T-cell (primary cell): ENCODE measurements at regions not wholly inside any gene's neighbourhood (a gene's known extent, or its start where the extent isn't known, plus 50 kb on each side); places are given as distances from the start of the nearest gene placed in this dataset.
"Not testable (repeated sequence)": the region's sequence is repeated elsewhere in the genome, so short reads cannot be mapped to it uniquely, and the experiment has no call there.

Experiments
- ATAC-seq, 4 experiments: fragments of 200-7000 bp in 3 of 4; fragments of 150-1000 bp in 1 of 4; cut with Tn5 transposase; replicated peaks in 1 of 4; 1 replicate in 3 of 4; 2 replicates in 1 of 4; pipeline ENCODE4 v1.10.0; 2021; ENCODE audit warnings: moderate library complexity in 3 of 4, mild to moderate bottlenecking in 2 of 4, moderate number of reproducible peaks in 1 of 4
- CTCF ChIA-PET, 2 donors: fragments of 300-600 bp; sonication (Branson Sonifier 250); formaldehyde crosslinking; loops; one replicate each; lab custom pipeline; 2022; ENCODE audit warnings: antibody characterized with exemption in 2 of 2; lab: Charles Lee
- POLR2A ChIA-PET, 2 donors: fragments of 300-600 bp; sonication (Branson Sonifier 250); formaldehyde crosslinking; loops; one replicate each; lab custom pipeline; 2022; ENCODE audit warnings: antibody characterized with exemption in 2 of 2; lab: Charles Lee
- DNase-seq, 35 experiments: peaks; one replicate each; pipeline versions ENCODE4 v3.0.0 to v3.0.0-alpha.2; 2013 to 2023
- H3K27ac ChIP-seq: one replicate; pipeline ENCODE4 v1.5.1; 2013; ENCODE audit warnings: low read length
- H3K27me3 ChIP-seq, 2 experiments: replicated peaks in 1 of 2; 1 replicate in 1 of 2; 2 replicates in 1 of 2; pipeline versions ENCODE4 v1.6.1 to v1.7.0; 2013; ENCODE audit warnings: low read length in 1 of 2, mixed read lengths in 1 of 2; ENCODE audit not compliant: control insufficient read depth in 2 of 2, insufficient read depth in 2 of 2; ENCODE audit errors: extremely low read depth in 1 of 2
- H3K36me3 ChIP-seq, 2 donors: 1 replicate in 1 of 2; 2 replicates in 1 of 2; pipeline versions ENCODE4 v1.6.1 to v1.7.0; 2013; ENCODE audit warnings: low read length in 1 of 2; ENCODE audit not compliant: control insufficient read depth in 2 of 2, insufficient read depth in 1 of 2; ENCODE audit errors: extremely low read depth in 1 of 2
- H3K4me1 ChIP-seq, 2 experiments: 1 replicate in 1 of 2; 2 replicates in 1 of 2; pipeline versions ENCODE4 v1.6.1 to v1.7.0; 2013; ENCODE audit warnings: low read length in 2 of 2, mixed read lengths in 1 of 2; ENCODE audit not compliant: insufficient read depth in 2 of 2, control insufficient read depth in 1 of 2; ENCODE audit errors: extremely low read depth in 1 of 2
- H3K4me3 ChIP-seq, 2 donors: 1 replicate in 1 of 2; 2 replicates in 1 of 2; pipeline versions ENCODE4 v1.5.1 to v1.7.0; 2013; ENCODE audit warnings: mild to moderate bottlenecking in 2 of 2, low read length in 1 of 2, moderate library complexity in 1 of 2; ENCODE audit not compliant: control insufficient read depth in 1 of 2; ENCODE audit errors: extremely low read depth in 1 of 2
- H3K9me3 ChIP-seq: 2 replicates; pipeline ENCODE4 v1.7.0; 2013
- H3K27ac Mint-ChIP-seq, 2 donors: one replicate each; pipeline ENCODE4 v1.8.0; 2020 to 2021; ENCODE audit warnings: mild to moderate bottlenecking in 2 of 2, mixed read lengths in 2 of 2
- H3K27me3 Mint-ChIP-seq, 2 donors: one replicate each; pipeline ENCODE4 v1.8.0; 2021 to 2022; ENCODE audit warnings: mixed read lengths in 2 of 2
- H3K36me3 Mint-ChIP-seq: one replicate; pipeline ENCODE4 v1.8.0; 2021; ENCODE audit warnings: mixed read lengths
- H3K4me1 Mint-ChIP-seq, 3 donors: one replicate each; pipeline ENCODE4 v1.8.0; 2020 to 2022; ENCODE audit warnings: mixed read lengths in 3 of 3, mild to moderate bottlenecking in 1 of 3
- H3K4me3 Mint-ChIP-seq, 3 donors: one replicate each; pipeline ENCODE4 v1.8.0; 2020 to 2022; ENCODE audit warnings: mild to moderate bottlenecking in 3 of 3, mixed read lengths in 3 of 3, moderate library complexity in 3 of 3
- H3K9me3 Mint-ChIP-seq, 3 donors: one replicate each; pipeline ENCODE4 v1.8.0; 2020 to 2022; ENCODE audit warnings: mixed read lengths in 3 of 3
- WGBS: methylation state at CpG from one replicate; pipeline ENCODE4 v1.1.5; 2013; ENCODE audit warnings: missing lambda C conversion rate; ENCODE audit not compliant: insufficient coverage; 5-methylcytosine and 5-hydroxymethylcytosine counted together

GRCh38 chr13:87537951-87538350, 133.2 kb upstream of the SLITRK5 start:
- Mint-ChIP-seq H3K9me3 (peaks cover 2 to 11% (median 6%) of the 10 kb centered on the region in 3 donors), H3K27ac (no peak overlapping the region), H3K4me3 (no peak overlapping the region), H3K36me3 (no peaks in the 10 kb centered on the region), H3K27me3 (no peaks in the 10 kb centered on the region), H3K4me1 (no peaks in the 10 kb centered on the region)
- 83% methylated on average over 2 of the region's 3 CpGs for WGBS
- Histone ChIP-seq H3K4me3 (no peak overlapping the region), H3K9me3 (no peaks in the 10 kb centered on the region), H3K4me1 (no peaks in the 10 kb centered on the region), H3K36me3 (no peaks in the 10 kb centered on the region), H3K27ac (no peak overlapping the region), H3K27me3 (no peaks in the 10 kb centered on the region)
- no peak for ATAC-seq
- CTCF ChIA-PET = interaction anchor here in 1 of 2 donors (0.6 kb wide), 1 partner anchor 21 kb away, joined by 3 read pairs; no protein-coding TSS in a partner anchor
- no peak for DNase-seq
- POLR2A ChIA-PET = no interaction called here

DNA sequence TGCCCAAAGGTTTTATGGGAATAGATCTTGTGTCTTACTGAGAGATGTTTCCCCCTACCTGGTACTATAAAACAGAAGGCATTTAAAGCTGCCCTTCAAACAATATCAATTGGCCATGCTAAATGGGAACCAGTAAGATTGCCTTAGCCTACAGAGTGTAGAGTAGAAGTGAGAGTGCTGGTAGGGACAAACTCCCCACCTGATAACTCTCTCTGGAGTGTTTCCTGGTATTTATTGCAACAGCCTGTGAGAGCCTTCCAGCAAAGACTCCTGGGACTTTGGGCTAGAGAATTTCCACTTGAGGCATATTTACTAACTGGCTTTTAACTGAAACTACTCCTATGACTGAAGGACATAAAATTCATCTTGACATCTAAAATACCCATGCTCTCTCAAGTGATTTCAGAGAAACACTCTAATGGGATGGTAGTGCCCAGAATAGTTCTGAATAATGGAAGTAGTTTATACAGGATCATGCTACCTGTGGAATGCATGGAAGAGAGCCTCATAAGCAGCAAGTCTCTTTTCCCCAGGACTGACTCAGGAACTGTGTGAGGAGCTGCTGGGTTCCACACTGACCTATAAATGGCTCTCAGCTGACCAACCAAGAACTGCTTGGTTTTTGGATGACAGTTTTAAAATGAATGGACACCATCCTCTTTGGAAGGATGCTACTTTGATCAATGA, 132.7 kb upstream of the SLITRK5 start:
- Mint-ChIP-seq H3K27ac (no peak overlapping the region), H3K4me3 (no peak overlapping the region), H3K9me3 (peaks cover 0 to 13% (median 8%) of the 10 kb centered on the region in 3 donors), H3K36me3 (no peaks in the 10 kb centered on the region), H3K27me3 (no peaks in the 10 kb centered on the region), H3K4me1 (no peaks in the 10 kb centered on the region)
- Histone ChIP-seq H3K4me1 (no peaks in the 10 kb centered on the region), H3K4me3 (no peak overlapping the region), H3K36me3 (no peaks in the 10 kb centered on the region), H3K27ac (no peak overlapping the region), H3K9me3 (no peaks in the 10 kb centered on the region), H3K27me3 (no peaks in the 10 kb centered on the region)
- DNase-seq = no peak
- POLR2A ChIA-PET = no interaction called here
- CTCF ChIA-PET = interaction anchor here in 1 of 2 donors (0.6 kb wide), 1 partner anchor 21 kb away, joined by 3 read pairs; no protein-coding TSS in a partner anchor
- ATAC-seq = no peak

- WGBS = no CpG with 5 or more reads among the region's 3 CpGs
- peaks cover 0 to 5% (median 3%) of the 10 kb centered on the region in 3 donors for H3K9me3 Mint-ChIP-seq
- H3K4me1 ChIP-seq = no peaks in the 10 kb centered on the region
- H3K4me3 Mint-ChIP-seq = no peak overlapping the region
- no peak overlapping the region for H3K27ac Mint-ChIP-seq
- no peak overlapping the region for H3K4me3 ChIP-seq
- H3K9me3 ChIP-seq = no peaks in the 10 kb centered on the region
- H3K27ac ChIP-seq = no peak overlapping the region
- H3K27me3 Mint-ChIP-seq = no peaks in the 10 kb centered on the region
- ATAC-seq (no peak), DNase-seq (no peak)
- ChIA-PET POLR2A (no interaction called here), CTCF (no interaction called here)
- no peaks in the 10 kb centered on the region for H3K4me1 Mint-ChIP-seq
- no peaks in the 10 kb centered on the region for H3K36me3 Mint-ChIP-seq
- H3K36me3 ChIP-seq = no peaks in the 10 kb centered on the region
- no peaks in the 10 kb centered on the region for H3K27me3 ChIP-seq
These were observed 118.0 kb upstream of the SLITRK5 start for GRCh38 chr13:87553142-87553541.

DNA sequence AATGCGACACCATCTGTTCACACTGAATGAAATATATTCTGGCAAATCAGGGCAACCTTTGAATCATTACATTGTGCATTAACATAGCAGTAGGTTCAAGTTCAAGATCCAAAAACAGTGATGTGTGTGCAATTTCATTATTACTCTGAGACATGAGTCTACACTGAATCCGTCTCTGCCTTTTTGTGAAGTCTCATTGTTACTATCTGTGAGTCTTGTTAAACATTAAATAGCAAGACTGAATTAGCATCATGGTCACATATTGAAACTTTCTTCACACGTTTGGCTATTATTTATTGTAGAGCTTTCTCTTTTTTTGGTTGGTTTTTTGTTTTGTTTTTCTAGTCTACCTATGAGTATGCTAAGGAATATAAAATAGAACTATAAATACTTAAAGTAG, 117.1 kb upstream of the SLITRK5 start:
- H3K4me1 ChIP-seq = no peaks in the 10 kb centered on the region
- no peak for DNase-seq
- H3K36me3 ChIP-seq = no peaks in the 10 kb centered on the region
- Mint-ChIP-seq H3K4me3 (no peak overlapping the region), H3K9me3 (peaks cover 0 to 5% (median 3%) of the 10 kb centered on the region in 3 donors), H3K27ac (no peak overlapping the region), H3K27me3 (no peaks in the 10 kb centered on the region), H3K36me3 (no peaks in the 10 kb centered on the region), H3K4me1 (no peaks in the 10 kb centered on the region)
- H3K4me3 ChIP-seq = no peak overlapping the region
- no peaks in the 10 kb centered on the region for H3K27me3 ChIP-seq
- no peak for ATAC-seq
- POLR2A ChIA-PET = interaction anchor here in 1 of 2 donors (0.6 kb wide), 1 partner anchor 151 kb away, joined by 3 read pairs; no protein-coding TSS in a partner anchor
- CTCF ChIA-PET = no interaction called here
- H3K27ac ChIP-seq = no peak overlapping the region
- no peaks in the 10 kb centered on the region for H3K9me3 ChIP-seq
- WGBS = no CpG with 5 or more reads among the region's 3 CpGs

DNA sequence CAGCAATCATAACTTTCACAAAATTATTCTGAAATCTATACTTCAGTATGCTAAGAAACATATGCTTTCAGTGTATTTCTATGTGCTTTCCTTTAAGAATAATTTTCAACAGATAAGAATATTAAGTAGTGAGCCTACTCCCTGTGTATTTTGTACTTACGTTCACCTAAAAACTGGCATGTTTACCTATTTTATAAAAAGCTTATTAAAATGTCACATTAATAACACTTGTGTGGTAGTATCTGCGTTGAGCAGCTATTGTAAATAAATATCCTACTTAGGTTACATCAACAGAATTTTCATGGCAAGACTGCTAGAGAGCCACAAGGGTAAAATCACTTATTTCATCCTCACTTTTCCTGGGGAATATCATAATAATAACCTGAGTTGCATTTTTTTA, 113.4 kb upstream of the SLITRK5 start:
- ATAC-seq (no peak), DNase-seq (no peak)
- Histone ChIP-seq H3K36me3 (no peaks in the 10 kb centered on the region), H3K27ac (no peak overlapping the region), H3K27me3 (no peaks in the 10 kb centered on the region), H3K9me3 (no peaks in the 10 kb centered on the region), H3K4me3 (no peak overlapping the region), H3K4me1 (no peaks in the 10 kb centered on the region)
- H3K36me3 Mint-ChIP-seq = no peaks in the 10 kb centered on the region
- H3K4me3 Mint-ChIP-seq = no peak overlapping the region
- H3K27me3 Mint-ChIP-seq = no peaks in the 10 kb centered on the region
- CTCF ChIA-PET = no interaction called here
- no peaks in the 10 kb centered on the region for H3K4me1 Mint-ChIP-seq
- no CpG with 5 or more reads among the region's 2 CpGs for WGBS
- no peak overlapping the region for H3K27ac Mint-ChIP-seq
- peaks cover 5 to 16% (median 8%) of the 10 kb centered on the region in 3 donors for H3K9me3 Mint-ChIP-seq
- POLR2A ChIA-PET = no interaction called here

GRCh38 chr13:87561580-87561979, 109.6 kb upstream of the SLITRK5 start:
- H3K4me1 ChIP-seq, H3K27ac Mint-ChIP-seq, H3K9me3 ChIP-seq, ATAC-seq, H3K4me3 ChIP-seq, POLR2A ChIA-PET, H3K27me3 Mint-ChIP-seq, CTCF ChIA-PET, H3K27me3 ChIP-seq, H3K4me1 Mint-ChIP-seq, H3K36me3 ChIP-seq, DNase-seq, H3K4me3 Mint-ChIP-seq, H3K36me3 Mint-ChIP-seq, H3K27ac ChIP-seq: not testable (repeated sequence)
- 96% methylated on average over 24 of the region's 31 CpGs for WGBS
- peaks cover 7 to 28% (median 10%) of the 10 kb centered on the region in 3 donors for H3K9me3 Mint-ChIP-seq
